Mucosa of descending colon (tissue), 3 donors: ENCODE measurements at regions not wholly inside any gene's neighbourhood (a gene's known extent, or its start where the extent isn't known, plus 50 kb on each side); places are given as distances from the start of the nearest gene placed in this dataset.

Source experiments
- ATAC-seq: fragments of 200-7000 bp; cut with Tn5 transposase; one replicate; pipeline ENCODE4 v1.9.1; 2020; ENCODE audit warnings: mild to moderate bottlenecking, moderate library complexity
- DNase-seq, 3 donors: peaks; one replicate each; pipeline ENCODE4 v3.0.0-alpha.2; 2020
- H3K36me3 ChIP-seq: fragments of 200-600 bp; one replicate; pipeline ENCODE4 v1.8.0; 2021; ENCODE audit warnings: low read depth, mild to moderate bottlenecking
- H3K4me1 ChIP-seq: fragments of 200-600 bp; one replicate; pipeline ENCODE4 v1.8.0; 2021; ENCODE audit warnings: low read depth, mild to moderate bottlenecking
- H3K4me3 ChIP-seq: fragments of 200-600 bp; one replicate; pipeline ENCODE4 v1.8.0; 2021; ENCODE audit warnings: mild to moderate bottlenecking
- H3K9me3 ChIP-seq: fragments of 200-600 bp; one replicate; pipeline ENCODE4 v1.8.0; 2021; ENCODE audit warnings: mild to moderate bottlenecking
- intact Hi-C, 2 donors: fragments of 100-400 bp; cut with DNase I in 1 of 2; cut with micrococcal nuclease in 1 of 2; formaldehyde crosslinking; loops; one replicate each; pipeline versions ENCODE4 v1.11.0 to v1.11.1; 2022; cut with DNase I, micrococcal nuclease
- TF ChIP-seq, protein P1 (sequence below): fragments of 200-600 bp; IDR thresholded peaks from one replicate; pipeline ENCODE4 v1.8.0; 2022; ENCODE audit warnings: antibody characterized with exemption, mild to moderate bottlenecking
- donor health status: DM: no; HTN: no; CAD: no; lungs with moderate emphysema.
- donor health status: DM: no; HTN: no; CAD: no.
- donor health status: DM: no; HTN: yes; CAD: no.

DNA sequence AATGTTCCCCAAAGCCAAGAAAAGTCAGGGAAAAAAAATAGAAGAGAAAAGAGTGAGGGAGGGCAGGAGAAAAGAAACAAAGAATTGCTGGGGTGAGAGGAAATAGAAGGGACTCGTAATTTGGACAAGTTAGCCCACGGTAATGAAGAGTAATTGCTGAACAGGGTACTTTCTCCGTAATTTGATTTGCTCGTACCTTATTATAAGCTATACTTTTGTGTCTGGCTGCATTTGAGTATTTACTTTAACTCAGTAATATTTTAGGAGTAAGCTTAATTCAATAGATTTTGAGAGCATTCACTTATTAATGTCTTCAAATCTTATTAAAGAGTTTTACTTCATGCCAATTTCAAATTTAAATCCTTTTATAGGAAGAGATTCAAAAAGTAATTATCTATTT, 527.5 kb downstream of the COL11A1 start:
- DNase-seq = no peak
- no peak for ATAC-seq
- Histone ChIP-seq H3K36me3 (no peaks in the 10 kb centered on the region), H3K9me3 (no peaks in the 10 kb centered on the region), H3K4me3 (no peak overlapping the region), H3K4me1 (no peaks in the 10 kb centered on the region)
- intact Hi-C loops = no loop called here
- TF ChIP-seq, protein P1, sequence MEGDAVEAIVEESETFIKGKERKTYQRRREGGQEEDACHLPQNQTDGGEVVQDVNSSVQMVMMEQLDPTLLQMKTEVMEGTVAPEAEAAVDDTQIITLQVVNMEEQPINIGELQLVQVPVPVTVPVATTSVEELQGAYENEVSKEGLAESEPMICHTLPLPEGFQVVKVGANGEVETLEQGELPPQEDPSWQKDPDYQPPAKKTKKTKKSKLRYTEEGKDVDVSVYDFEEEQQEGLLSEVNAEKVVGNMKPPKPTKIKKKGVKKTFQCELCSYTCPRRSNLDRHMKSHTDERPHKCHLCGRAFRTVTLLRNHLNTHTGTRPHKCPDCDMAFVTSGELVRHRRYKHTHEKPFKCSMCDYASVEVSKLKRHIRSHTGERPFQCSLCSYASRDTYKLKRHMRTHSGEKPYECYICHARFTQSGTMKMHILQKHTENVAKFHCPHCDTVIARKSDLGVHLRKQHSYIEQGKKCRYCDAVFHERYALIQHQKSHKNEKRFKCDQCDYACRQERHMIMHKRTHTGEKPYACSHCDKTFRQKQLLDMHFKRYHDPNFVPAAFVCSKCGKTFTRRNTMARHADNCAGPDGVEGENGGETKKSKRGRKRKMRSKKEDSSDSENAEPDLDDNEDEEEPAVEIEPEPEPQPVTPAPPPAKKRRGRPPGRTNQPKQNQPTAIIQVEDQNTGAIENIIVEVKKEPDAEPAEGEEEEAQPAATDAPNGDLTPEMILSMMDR = no peak

DNA sequence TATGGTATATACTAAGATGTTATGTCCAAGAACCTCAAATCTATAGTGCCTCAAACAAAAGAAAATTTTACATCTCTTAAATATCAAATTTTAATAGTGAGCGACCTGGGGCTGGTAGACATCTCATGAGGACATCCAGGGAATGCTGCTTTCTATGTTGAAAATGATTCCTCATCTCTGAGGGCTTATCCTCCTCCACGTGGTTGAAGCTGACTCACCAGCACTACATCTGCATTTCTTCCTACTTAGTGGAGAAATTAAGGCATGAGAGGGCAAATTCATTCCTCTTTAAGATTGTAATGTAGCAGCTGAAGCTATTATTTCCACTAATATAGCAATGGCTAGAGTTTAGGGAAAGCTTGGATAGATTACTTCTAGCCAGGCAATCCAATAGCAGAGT, 529.5 kb downstream of the COL11A1 start:
- intact Hi-C loops = no loop called here
- no peaks in the 10 kb centered on the region for H3K9me3 ChIP-seq
- no peaks in the 10 kb centered on the region for H3K36me3 ChIP-seq
- DNase-seq (no peak), ATAC-seq (no peak)
- no peaks in the 10 kb centered on the region for H3K4me1 ChIP-seq
- H3K4me3 ChIP-seq = no peak overlapping the region
- TF ChIP-seq, protein P1 = no peak

DNA sequence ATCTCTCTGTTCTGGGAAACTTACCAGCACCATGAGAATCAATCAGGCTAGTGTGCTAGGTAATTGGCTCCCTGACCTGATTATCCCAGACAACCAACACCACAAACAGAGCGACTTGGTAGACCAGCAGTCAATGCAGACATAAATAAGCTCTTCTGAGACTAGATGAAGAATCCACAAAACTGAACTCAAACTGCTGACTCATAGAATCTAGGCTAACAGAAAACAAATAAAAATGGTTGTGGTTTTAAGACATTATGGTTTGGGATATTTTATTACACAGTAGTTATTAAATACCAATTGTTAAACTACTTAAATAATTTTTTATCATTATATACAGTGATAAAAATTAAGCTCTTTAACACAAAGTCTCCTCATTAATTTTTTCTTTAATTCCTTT, 535.7 kb downstream of the COL11A1 start:
- Histone ChIP-seq H3K4me1 (no peaks in the 10 kb centered on the region), H3K9me3 (no peaks in the 10 kb centered on the region), H3K36me3 (no peaks in the 10 kb centered on the region), H3K4me3 (no peak overlapping the region)
- no peak for DNase-seq
- TF ChIP-seq, protein P1 = no peak
- intact Hi-C loops = no loop called here
- ATAC-seq = no peak

DNA sequence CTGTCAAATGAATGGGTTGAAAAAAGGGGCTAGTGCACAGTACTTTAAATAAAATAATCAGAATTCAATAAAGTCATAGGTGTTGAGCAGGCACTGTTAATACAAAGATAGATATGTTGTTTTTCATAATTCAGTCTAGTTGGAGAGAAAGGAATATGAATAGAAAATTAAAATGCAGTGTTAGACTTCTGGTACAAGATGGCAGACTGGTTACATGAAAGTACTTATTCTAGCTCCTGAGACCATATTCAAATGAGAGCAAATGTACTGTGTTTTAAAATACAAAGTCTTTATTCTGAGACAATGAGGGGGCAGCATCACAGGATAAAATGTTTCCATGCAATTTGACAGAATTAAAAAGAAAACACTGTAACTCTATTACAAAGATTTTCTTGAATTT, 542.1 kb downstream of the COL11A1 start:
- intact Hi-C loops = no loop called here

DNA sequence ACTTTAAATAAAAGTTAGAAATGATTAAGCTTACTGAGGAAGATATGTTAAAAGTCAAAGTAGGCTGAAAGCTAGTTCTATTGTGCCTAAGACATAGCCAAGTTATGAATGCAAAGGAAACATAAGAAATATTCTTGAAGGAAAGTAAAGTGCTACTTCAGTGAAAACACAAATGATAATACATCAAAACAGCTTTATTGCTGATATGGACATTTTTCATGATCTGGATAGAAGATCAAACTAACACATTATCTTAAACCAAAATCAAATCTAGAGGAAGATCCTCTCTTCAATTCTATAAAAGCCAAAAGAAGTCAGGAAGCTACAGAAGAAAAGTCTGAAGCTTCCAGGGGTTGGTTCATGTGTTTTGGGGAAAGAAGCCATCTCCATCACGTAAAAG, 545.9 kb downstream of the COL11A1 start:
- ATAC-seq (no peak), DNase-seq (no peak)
- no peaks in the 10 kb centered on the region for H3K9me3 ChIP-seq
- no peak overlapping the region for H3K4me3 ChIP-seq
- TF ChIP-seq, protein P1 = no peak
- intact Hi-C loops = no loop called here
- H3K4me1 ChIP-seq = no peaks in the 10 kb centered on the region
- no peaks in the 10 kb centered on the region for H3K36me3 ChIP-seq

More for the DNA sequence above, 542.1 kb downstream of the COL11A1 start:
- Histone ChIP-seq H3K4me3 (no peak overlapping the region), H3K36me3 (no peaks in the 10 kb centered on the region), H3K9me3 (no peaks in the 10 kb centered on the region), H3K4me1 (no peaks in the 10 kb centered on the region)
- no peak for DNase-seq
- ATAC-seq = no peak
- TF ChIP-seq, protein P1 = no peak

DNA sequence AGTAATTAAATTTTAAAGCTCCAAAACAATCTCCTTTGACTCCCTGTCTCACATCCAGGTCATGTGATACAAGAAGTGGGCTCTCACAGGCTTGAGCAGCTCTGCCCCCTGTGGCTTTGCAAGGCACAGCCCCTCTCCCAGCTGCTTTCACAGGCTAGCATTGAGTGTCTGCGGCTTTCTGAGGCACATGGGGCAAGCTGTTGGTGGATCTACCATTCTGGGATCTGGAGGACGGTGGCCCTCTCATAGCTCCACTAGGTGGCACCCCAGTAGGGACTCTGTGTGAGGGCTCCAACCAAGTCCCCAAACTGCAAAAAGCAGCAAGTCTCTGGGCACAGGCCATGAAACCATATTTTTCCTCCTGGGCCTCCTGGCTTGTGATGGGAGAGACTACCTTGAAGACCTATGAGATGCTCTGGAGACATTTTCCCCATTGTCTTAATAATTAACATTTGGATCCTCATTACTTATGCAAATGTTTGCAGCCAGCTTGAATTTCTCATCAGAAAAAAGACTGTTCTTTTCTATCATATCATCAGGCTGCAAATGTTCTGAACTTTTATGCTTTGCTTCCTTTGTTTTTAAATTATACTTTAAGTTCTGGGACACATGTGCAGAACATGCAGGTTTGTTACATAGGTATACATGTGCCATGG, 554.1 kb upstream of the OLFM3 start:
- TF ChIP-seq, protein P1 = no peak
- no peaks in the 10 kb centered on the region for H3K9me3 ChIP-seq
- H3K36me3 ChIP-seq = no peaks in the 10 kb centered on the region
- no peak for DNase-seq
- H3K4me1 ChIP-seq = no peaks in the 10 kb centered on the region
- intact Hi-C loops = no loop called here
- ATAC-seq = no peak
- H3K4me3 ChIP-seq = no peak overlapping the region
